Osteocyte (in vitro differentiated cells): ENCODE measurements at regions not wholly inside any gene's neighbourhood (a gene's known extent, or its start where the extent isn't known, plus 50 kb on each side); places are given as distances from the start of the nearest gene placed in this dataset.
A peak's percentile ranks its signal among the peaks of the same experiment; 100 is the strongest.

Experiments
- DNase-seq: peaks from one replicate; pipeline ENCODE4 v3.0.0; 2021; ENCODE audit warnings: mixed read lengths; ENCODE audit not compliant: unreplicated experiment; ENCODE audit errors: extremely low spot score
- H3K27ac Mint-ChIP-seq: one replicate; pipeline ENCODE4 v1.8.0; 2021; ENCODE audit warnings: mild to moderate bottlenecking, mixed read lengths; ENCODE audit not compliant: unreplicated experiment
- H3K27me3 Mint-ChIP-seq: one replicate; pipeline ENCODE4 v1.8.0; 2021; ENCODE audit warnings: mixed read lengths; ENCODE audit not compliant: unreplicated experiment
- H3K36me3 Mint-ChIP-seq: one replicate; pipeline ENCODE4 v1.8.0; 2021; ENCODE audit warnings: mixed read lengths; ENCODE audit not compliant: unreplicated experiment
- H3K4me1 Mint-ChIP-seq: one replicate; pipeline ENCODE4 v1.8.0; 2021; ENCODE audit warnings: mixed read lengths; ENCODE audit not compliant: unreplicated experiment
- H3K4me3 Mint-ChIP-seq: one replicate; pipeline ENCODE4 v1.8.0; 2021; ENCODE audit warnings: mild to moderate bottlenecking, moderate library complexity, mixed read lengths; ENCODE audit not compliant: unreplicated experiment
- H3K9me3 Mint-ChIP-seq: one replicate; pipeline ENCODE4 v1.8.0; 2021; ENCODE audit warnings: mixed read lengths; ENCODE audit not compliant: unreplicated experiment
- TF ChIP-seq, protein P1 (sequence below): fragments of 200-600 bp; sonication (generic); IDR thresholded peaks from 2 replicates; pipeline ENCODE4 v1.5.0; 2021; ENCODE audit warnings: antibody characterized with exemption, mild to moderate bottlenecking, moderate library complexity

DNA sequence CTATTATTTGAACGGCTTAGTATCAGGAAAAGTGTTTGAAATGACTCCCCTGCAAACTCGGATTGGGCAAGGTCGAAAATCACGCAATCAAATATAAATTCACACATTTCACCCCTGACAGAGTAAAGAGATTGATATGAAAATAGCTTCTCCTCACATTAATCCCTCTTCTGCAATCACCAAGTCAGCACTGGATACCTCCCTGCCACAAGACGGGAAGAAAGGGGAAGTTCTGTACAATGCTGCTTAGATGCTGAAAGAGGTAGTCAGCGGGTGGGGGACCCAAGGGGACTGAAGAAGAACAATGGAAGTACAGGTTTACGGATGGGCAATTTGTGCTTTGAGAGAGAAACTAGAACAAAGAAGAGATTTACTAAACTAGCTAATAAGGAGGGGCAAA lies 72.0 kb upstream of the ANK3 start:
- Mint-ChIP-seq H3K36me3 (no peaks in the 10 kb centered on the region), H3K4me3 (no peak overlapping the region), H3K27ac (no peak overlapping the region), H3K27me3 (no peaks in the 10 kb centered on the region), H3K9me3 (no peaks in the 10 kb centered on the region), H3K4me1 (peaks cover 25% of the 10 kb centered on the region)
- TF ChIP-seq, protein P1, sequence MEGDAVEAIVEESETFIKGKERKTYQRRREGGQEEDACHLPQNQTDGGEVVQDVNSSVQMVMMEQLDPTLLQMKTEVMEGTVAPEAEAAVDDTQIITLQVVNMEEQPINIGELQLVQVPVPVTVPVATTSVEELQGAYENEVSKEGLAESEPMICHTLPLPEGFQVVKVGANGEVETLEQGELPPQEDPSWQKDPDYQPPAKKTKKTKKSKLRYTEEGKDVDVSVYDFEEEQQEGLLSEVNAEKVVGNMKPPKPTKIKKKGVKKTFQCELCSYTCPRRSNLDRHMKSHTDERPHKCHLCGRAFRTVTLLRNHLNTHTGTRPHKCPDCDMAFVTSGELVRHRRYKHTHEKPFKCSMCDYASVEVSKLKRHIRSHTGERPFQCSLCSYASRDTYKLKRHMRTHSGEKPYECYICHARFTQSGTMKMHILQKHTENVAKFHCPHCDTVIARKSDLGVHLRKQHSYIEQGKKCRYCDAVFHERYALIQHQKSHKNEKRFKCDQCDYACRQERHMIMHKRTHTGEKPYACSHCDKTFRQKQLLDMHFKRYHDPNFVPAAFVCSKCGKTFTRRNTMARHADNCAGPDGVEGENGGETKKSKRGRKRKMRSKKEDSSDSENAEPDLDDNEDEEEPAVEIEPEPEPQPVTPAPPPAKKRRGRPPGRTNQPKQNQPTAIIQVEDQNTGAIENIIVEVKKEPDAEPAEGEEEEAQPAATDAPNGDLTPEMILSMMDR, result no peak
- no peak for DNase-seq

DNA sequence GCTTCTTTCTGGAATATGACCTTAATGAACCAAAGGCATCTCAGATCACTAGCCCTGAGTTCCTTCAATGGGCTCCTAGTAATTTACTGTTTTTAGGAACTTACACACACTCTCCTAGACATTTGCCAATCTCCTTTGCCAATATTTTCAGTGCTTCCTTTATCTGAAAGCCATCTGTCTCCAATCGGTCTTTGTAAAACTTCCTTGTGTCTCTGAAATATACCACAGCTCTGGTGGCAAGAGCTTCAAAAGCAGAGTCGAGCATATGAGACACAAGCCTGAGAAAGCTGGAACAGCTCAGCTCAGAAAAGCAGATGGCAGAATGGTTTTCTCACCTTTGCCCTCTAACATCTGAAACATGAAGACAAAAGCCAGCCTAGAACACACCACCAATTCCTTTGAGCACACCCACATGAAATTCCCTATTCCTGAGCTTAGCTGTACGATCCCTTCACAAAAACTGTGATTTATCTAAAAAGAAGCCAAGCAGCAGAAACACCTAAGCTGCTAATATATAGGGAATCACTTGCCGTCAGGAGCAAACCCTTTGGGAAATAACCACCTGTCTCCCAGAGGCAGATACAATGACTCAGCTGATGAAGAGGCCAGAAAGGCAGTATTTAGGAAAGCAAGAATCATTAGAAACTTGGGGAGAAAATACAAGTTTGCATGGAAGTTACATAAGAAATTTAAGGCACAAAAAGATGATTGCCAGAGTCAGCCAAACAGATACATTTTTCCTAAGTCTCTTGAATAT lies 70.2 kb upstream of the ANK3 start:
- Mint-ChIP-seq H3K27me3 (no peaks in the 10 kb centered on the region), H3K36me3 (no peaks in the 10 kb centered on the region), H3K27ac (no peak overlapping the region), H3K9me3 (no peaks in the 10 kb centered on the region), H3K4me1 (peaks cover 13% of the 10 kb centered on the region), H3K4me3 (no peak overlapping the region)
- no peak for DNase-seq
- TF ChIP-seq, protein P1, result no peak

DNA sequence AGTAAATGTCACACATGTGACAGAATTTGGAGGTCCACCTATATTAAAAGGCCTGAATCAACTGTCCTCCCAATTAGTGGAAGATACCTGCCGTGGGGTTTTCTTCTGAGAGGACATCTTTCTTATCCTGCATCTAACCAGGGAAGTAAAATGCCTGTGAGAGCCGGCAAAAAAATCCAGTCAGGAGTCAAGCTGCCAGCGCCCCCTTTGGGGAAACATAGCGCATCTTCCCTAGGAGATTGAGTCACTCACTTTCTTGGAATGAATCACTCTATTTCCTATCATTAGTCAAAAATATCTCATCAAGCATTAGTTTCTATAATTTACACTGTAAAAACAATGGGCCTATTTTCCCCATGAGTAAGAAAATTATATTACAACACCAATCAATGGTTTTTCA lies 66.4 kb upstream of the ANK3 start:
- Mint-ChIP-seq H3K27me3 (no peaks in the 10 kb centered on the region), H3K27ac (no peak overlapping the region), H3K9me3 (no peaks in the 10 kb centered on the region), H3K4me1 (peaks cover 5% of the 10 kb centered on the region), H3K36me3 (no peaks in the 10 kb centered on the region), H3K4me3 (no peak overlapping the region)
- DNase-seq, result no peak
- TF ChIP-seq, protein P1, result peak; percentile 5

DNA sequence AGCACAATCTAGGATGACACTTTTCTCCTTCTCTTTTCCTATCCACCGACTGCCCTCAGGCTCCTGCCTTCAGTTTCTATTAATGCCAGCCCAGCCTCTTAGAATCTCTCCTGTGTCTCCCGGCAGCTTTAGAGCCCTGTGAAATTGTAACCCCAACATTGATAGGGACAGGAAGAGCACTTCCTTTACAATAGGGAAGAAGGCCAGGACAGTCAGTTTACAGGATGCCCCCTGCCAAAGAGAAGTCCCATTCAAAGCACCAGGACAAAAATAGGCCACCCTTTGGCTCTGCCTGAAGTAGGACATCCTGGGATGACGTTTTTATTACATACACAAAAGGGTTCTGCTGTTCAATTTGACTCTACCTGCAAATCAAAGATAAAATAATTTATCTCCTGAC lies 64.7 kb upstream of the ANK3 start:
- H3K27ac Mint-ChIP-seq, result no peak overlapping the region
- no peaks in the 10 kb centered on the region for H3K36me3 Mint-ChIP-seq
- H3K4me3 Mint-ChIP-seq, result no peak overlapping the region
- no peaks in the 10 kb centered on the region for H3K27me3 Mint-ChIP-seq
- H3K4me1 Mint-ChIP-seq, result peaks cover 5% of the 10 kb centered on the region
- TF ChIP-seq, protein P1, result no peak
- no peaks in the 10 kb centered on the region for H3K9me3 Mint-ChIP-seq
- DNase-seq, result no peak

DNA sequence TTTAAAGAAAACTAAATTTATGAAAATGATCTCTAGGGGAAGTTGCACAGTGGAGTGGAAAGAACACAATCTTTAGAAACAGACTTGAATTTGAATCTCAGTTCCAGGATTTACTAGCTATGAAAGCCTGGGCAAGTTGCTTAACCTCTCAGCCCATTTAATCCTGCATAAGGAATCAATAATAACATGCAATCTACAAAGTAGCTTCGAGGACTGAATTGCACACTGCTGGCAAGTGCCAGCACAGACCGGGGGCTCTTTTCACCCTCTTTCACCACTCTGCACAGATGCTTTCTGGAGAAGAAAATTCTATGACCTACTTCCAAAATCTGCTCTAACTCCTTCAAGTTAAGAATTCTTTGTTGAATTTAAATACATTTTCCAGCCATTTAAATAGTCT lies 63.4 kb upstream of the ANK3 start:
- TF ChIP-seq, protein P1, result no peak
- peaks cover 5% of the 10 kb centered on the region for H3K4me1 Mint-ChIP-seq
- no peak overlapping the region for H3K4me3 Mint-ChIP-seq
- no peaks in the 10 kb centered on the region for H3K9me3 Mint-ChIP-seq
- H3K36me3 Mint-ChIP-seq, result no peaks in the 10 kb centered on the region
- no peaks in the 10 kb centered on the region for H3K27me3 Mint-ChIP-seq
- no peak overlapping the region for H3K27ac Mint-ChIP-seq
- no peak for DNase-seq
